ENCODE measurements at regions not wholly inside any gene's neighbourhood (a gene's known extent, or its start where the extent isn't known, plus 50 kb on each side); places are given as distances from the start of the nearest gene placed in this dataset.

DNA sequence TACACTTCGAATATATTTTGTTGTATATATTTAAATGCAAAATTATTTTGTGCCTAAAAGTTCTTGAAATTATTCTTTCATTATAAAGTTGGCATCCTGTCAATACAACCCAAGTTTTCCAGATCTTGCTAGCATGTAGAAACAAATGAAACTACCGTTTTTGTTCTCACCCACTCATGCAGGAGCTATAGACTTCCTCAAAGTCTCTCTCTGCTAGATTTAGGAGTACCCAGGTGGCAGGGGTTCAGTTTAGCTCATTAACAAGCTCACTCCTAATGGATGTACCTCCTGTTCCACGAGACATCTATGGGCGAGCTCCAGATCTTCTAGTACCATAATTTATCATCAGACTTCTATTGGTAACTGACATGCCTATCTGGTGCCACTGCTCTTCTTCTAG lies 390.2 kb upstream of the POU3F1 start:
- TF ChIP-seq CTCF (IDR thresholded peaks at IDR 0.05; ENCODE audit: low read depth, low read length) = no peak

GRCh38 chr1:38436006-38436405 lies 389.4 kb upstream of the POU3F1 start:
- no peaks in the 10 kb centered on the region for H3K27me3 ChIP-seq
- no peaks in the 10 kb centered on the region for H3K9me3 ChIP-seq (ENCODE audit: low read depth)
- no peak for TF ChIP-seq CTCF (IDR thresholded peaks at IDR 0.05; ENCODE audit: low read depth, low read length)
- DNase-seq (ENCODE audit: low read depth in 1 of 2, low spot score in 1 of 2) = no peak
- no peaks in the 10 kb centered on the region for H3K36me3 ChIP-seq
- no peaks in the 10 kb centered on the region for H3K4me1 ChIP-seq (ENCODE audit: low read depth)
- no peak overlapping the region for H3K27ac ChIP-seq
- H3K4me3 ChIP-seq = no peak overlapping the region

More for the DNA sequence above, 390.2 kb upstream of the POU3F1 start:
- Histone ChIP-seq H3K27me3 (no peaks in the 10 kb centered on the region), H3K4me1 (ENCODE audit: low read depth) (no peaks in the 10 kb centered on the region), H3K27ac (no peak overlapping the region), H3K36me3 (no peaks in the 10 kb centered on the region), H3K4me3 (no peak overlapping the region), H3K9me3 (ENCODE audit: low read depth) (no peaks in the 10 kb centered on the region)
- DNase-seq (ENCODE audit: low read depth in 1 of 2, low spot score in 1 of 2) = no peak

DNA sequence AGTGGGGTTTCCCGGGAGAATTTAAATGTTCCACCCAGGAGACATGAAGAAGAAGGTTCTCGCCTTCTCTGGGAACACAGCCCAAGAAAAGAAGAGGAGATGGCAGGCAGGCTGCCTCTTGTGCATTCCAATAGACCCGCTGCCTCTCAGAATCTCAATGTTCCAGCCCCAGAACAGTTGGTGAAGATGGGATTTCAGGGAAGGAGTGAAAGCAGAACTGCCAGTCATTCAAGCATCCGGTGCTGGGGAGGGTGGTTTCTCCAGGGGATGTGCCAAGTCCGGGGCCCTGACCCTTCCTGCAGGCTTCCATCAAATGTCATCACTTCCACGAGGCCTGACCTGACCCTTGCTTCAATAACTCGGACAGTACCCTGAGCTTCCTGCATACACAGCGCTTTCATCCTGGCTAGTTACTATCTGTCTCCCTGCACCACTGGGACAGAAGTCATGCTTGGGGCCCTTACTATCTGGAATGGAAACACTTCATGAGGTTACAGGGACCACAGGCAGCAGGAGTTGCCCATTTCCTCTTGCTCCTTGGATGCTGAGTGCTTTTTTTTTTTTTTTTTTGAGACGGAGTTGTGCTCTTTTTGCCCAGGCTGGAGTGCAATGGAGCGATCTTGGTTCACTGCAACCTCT lies 386.6 kb upstream of the POU3F1 start:
- no peak for TF ChIP-seq CTCF (IDR thresholded peaks at IDR 0.05; ENCODE audit: low read depth, low read length)
- Histone ChIP-seq H3K4me3 (no peak overlapping the region), H3K9me3 (ENCODE audit: low read depth) (no peaks in the 10 kb centered on the region), H3K36me3 (no peaks in the 10 kb centered on the region), H3K27ac (no peak overlapping the region), H3K4me1 (ENCODE audit: low read depth) (no peaks in the 10 kb centered on the region), H3K27me3 (no peaks in the 10 kb centered on the region)
- no peak for DNase-seq (ENCODE audit: low read depth in 1 of 2, low spot score in 1 of 2)

- Histone ChIP-seq H3K27me3 (peaks cover under 1% of the 10 kb centered on the region), H3K4me1 (ENCODE audit: low read depth) (no peaks in the 10 kb centered on the region), H3K4me3 (no peak overlapping the region), H3K27ac (no peak overlapping the region), H3K36me3 (no peaks in the 10 kb centered on the region), H3K9me3 (ENCODE audit: low read depth) (no peaks in the 10 kb centered on the region)
- DNase-seq (ENCODE audit: low read depth in 1 of 2, low spot score in 1 of 2) = no peak
- TF ChIP-seq CTCF (IDR thresholded peaks at IDR 0.05; ENCODE audit: low read depth, low read length) = no peak
Measured at GRCh38 chr1:38431535-38432376, 385.2 kb upstream of the POU3F1 start.

DNA sequence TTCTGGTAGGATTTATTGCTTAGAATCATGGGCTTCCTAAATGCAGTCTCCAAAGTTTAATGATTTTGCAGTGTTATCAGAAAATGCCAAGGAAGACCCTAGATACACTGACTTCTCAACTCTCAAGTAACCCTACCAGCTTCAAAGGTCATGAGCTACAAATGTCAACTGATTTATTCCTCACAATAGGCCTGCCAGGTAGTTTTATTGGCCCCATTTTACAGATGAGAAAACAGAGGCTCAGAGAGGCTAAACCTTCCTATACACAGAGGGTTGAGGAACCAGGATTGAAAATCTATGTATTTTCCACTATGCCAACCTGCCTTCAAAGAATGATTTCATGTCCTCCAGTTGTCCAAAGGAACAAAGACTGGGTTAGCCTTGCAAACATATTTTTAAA lies 384.4 kb upstream of the POU3F1 start:
- TF ChIP-seq CTCF (IDR thresholded peaks at IDR 0.05; ENCODE audit: low read depth, low read length) = no peak
- Histone ChIP-seq H3K4me3 (no peak overlapping the region), H3K27ac (no peak overlapping the region), H3K36me3 (no peaks in the 10 kb centered on the region), H3K27me3 (peaks cover 5% of the 10 kb centered on the region), H3K4me1 (ENCODE audit: low read depth) (no peaks in the 10 kb centered on the region), H3K9me3 (ENCODE audit: low read depth) (no peaks in the 10 kb centered on the region)
- no peak for DNase-seq (ENCODE audit: low read depth in 1 of 2, low spot score in 1 of 2)

Data from cardiac muscle cell (in vitro differentiated cells and primary cell).